ENCODE measurements at regions not wholly inside any gene's neighbourhood (a gene's known extent, or its start where the extent isn't known, plus 50 kb on each side); places are given as distances from the start of the nearest gene placed in this dataset.
A peak's percentile ranks its signal among the peaks of the same experiment; 100 is the strongest.
"Not testable (repeated sequence)": the region's sequence is repeated elsewhere in the genome, so short reads cannot be mapped to it uniquely, and the experiment has no call there.

DNA sequence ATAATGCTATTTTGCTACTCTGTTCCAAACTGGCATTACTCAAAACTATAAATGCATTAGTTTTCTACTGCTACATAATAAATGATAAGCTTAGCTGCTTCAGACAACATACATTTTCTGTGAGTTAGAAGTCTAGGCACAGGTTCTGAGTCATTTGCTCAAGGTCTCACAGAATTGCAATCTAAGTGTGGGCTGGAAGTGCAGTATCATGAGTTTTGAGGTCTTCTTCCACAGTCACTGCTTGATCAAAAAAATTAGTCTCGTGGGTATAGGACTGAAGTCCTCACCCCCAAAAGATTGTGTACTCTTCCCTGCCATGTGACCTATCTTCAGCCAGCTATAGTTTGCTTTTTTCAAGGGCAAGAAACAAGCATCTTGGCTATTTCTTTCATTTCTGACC is 676.9 kb downstream of the ADCYAP1 start:
- no peak for DNase-seq

GRCh38 chr18:1585881-1586488 is 681.3 kb downstream of the ADCYAP1 start:
- peak; percentile 7 for DNase-seq

DNA sequence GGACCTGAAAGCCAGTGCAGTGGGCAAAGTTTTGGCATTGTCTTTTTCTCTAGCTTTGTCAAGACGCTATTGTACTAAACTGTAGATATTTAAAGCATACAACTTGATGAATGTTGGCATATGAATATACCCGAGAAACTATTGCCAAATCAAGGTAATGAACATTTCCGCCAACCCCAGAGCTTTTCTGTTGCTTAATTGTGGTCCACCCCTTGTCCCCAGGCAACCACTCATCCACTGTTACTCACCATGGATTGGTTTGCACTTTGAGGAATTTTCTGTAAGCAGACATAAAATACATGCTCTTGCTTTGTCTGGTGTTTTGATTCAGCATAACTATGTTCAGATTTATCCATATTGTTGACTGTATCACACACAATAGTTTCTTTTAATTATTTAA is 688.4 kb downstream of the ADCYAP1 start:
- no peak for DNase-seq

- no peak for DNase-seq
These were observed 690.5 kb downstream of the ADCYAP1 start for GRCh38 chr18:1595195-1595594.

DNA sequence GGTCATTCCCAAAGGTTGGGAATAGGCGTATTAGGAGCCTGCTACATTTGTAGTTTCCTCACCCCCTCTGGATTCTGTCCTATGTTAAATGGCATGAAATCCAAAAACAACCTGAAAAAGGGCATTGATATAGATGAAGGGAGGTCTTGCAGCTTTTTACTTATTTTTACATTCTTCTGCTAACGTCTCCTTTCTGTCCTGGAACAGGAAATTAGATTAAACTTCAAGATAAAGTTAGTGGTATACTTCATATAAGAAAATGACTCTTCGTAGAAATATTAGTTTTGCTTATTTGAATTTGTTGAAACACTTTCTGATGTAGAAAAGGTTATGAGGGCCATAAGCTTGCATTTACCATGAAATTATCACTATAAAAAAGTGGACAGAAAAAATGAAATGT is 694.5 kb downstream of the ADCYAP1 start:
- DNase-seq: no peak

GRCh38 chr18:1604751-1605150 is 700.1 kb downstream of the ADCYAP1 start:
- DNase-seq: no peak

- no peak for DNase-seq
These were observed 713.7 kb downstream of the ADCYAP1 start for GRCh38 chr18:1618364-1618763.

DNA sequence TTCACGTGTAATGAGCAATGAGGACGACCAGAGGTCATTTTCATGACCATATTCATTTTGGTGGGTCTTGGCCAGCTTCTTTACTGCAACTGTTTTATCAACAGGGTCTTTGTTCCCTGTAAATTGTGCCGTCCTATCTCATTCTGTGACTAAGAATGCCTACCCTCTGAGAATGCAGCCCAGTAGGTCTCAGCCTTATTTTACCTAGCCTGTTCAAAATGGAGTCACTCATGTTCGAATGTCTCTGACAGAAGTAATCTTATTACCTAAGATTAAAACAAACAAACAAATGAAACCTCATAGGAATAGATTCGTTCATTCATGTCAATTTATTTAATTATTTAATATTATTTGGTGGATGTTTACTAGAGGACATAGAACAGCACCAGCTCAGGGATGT is 714.8 kb downstream of the ADCYAP1 start:
- no peak for DNase-seq

DNA sequence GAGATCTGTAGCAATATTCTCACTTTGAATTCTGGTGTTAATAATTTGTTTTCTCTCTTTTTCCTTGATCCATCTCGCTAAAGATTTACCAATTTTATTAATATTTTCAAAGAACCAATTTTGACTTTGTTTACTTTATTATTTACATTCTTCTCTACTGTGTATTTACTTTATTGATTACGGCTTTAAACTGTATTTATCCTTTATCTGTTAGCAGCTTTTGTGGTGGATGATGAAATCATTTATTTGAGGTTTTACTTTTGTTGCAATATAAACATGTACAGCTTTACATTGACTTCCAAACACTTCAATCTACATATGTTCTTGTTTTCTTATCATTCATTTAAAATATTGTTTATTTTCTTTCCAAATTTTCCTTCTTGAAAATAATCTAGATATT is 719.9 kb downstream of the ADCYAP1 start:
- DNase-seq: no peak

- DNase-seq: no peak
These were observed 722.8 kb downstream of the ADCYAP1 start for GRCh38 chr18:1627494-1627893.

DNA sequence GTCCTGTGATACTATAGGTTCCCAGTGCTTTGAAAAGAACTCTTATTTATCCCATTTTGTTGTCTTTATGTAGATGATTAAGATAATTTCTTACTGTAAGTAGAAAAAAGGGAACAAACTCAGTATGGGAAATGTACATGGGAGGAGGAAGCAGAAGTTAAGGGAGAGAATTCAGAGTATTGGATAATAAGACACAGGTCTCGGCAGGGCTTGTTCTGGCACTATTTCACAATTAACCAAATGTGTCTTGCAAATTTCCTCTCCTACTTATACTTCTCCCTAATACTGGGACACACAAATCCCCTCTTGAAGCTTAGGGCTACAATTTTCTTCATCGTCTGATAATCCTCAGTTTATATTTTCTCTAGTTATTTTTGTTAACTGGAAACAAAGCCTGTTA is 744.0 kb downstream of the ADCYAP1 start:
- no peak for DNase-seq

GRCh38 chr18:1652018-1652417 is 747.3 kb downstream of the ADCYAP1 start:
- no peak for DNase-seq

GRCh38 chr18:1653873-1654272 is 749.2 kb downstream of the ADCYAP1 start:
- no peak for DNase-seq

DNA sequence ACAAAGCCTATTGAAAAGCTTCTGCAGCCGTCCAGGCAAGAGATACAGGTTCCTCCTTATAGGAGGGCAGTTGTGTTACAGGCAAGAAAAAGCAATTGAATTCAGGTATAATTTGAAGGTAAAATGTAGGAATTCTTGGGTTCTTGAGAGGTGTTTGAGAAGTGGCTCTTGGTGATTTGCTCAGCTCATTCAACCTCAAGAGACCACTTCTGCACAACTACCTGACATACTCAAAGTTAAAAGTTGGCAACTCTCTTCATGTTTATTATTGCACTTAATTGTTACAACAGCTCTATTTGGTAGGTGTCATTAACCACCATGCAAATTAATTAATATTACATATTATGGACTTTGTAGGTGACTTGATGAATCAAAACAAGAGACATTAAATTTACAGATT is 753.2 kb downstream of the ADCYAP1 start:
- no peak for DNase-seq

DNA sequence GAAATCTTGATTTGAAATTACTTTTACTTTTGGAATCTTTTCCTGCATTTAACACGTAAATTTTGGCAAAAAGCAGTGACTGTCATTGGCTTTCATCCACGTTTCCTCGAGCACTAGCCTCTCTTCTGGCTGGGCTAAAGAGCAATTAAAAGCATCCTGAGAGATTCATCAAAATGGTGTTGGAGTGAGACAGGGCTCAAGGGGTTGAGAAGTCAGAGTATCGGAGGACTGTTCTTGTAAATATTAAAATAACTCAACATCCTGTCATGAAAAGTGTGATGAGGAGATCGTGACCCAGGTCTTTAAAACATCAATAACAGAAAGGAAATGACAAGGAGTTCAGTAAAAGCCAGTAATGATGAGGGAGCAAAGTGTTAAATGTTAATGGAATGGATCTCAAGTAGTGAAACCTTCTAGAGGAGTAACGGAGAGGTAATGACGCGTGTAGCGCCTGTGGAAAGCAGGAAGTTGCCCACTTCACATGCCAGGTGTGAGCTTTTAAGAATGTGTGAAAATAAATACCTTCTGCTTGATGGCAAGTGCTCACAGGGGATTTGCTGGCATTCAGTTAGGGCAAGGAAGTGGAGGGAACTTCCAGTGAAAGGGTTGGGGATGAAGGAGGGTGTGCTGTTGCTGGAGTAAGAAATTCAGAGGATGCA is 754.4 kb downstream of the ADCYAP1 start:
- no peak for DNase-seq

DNA sequence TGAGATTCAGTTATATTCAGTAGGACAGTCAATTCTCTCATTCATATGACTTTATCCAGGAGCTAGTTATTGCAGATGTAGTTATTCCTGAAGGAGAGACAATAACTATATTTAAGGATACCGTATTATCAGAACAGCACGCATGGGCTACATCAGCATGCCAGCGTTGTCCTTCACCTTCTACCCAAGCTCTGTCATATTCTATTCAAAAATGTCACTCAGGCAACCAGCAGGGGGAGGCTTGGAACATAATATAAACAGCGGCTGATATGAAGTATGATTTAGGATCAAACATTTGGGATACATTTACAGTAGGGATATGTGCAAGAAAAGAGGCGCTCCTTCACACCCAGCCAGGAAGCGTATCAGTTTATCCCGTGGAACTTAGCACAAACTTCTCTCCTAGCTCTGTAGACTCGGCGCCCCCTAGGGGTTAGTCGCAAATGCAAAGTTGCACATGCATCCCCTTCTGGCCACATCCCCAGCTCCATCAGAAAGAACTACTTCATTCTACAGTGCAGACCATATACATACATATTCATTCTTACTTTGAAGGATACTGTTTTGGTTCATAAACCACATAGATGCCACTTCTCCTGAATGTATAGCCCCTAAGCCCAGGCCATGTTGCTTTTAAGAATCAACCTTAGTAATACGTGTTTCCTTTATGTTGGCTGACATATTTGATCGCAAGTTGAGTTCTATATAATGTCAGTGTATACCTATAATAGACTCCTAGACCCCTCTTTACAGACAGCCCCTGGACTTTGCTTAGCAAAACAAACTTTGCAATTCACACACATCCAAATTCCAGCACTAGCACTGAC is 759.4 kb downstream of the ADCYAP1 start:
- DNase-seq: no peak

- DNase-seq: no peak
These were observed 760.4 kb downstream of the ADCYAP1 start for GRCh38 chr18:1665079-1665478.

DNA sequence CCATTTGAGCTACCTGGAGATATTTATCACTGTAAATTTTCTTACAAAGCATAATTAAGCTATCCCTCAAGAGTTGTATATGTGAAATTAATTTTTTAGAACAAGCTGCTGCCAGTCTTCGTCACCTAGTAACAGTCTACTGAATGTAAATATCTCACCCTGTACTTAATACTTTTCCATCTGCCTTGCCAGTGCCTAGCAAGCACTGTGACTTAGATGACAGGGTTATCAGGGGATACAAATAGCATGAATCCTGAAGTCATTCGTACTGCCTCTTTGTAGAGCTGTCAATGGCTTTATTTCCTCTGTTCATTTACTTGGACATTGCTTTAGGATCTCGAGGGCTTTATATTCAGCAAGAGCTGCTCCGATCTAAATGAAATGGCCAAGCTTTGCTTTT is 763.6 kb downstream of the ADCYAP1 start:
- DNase-seq: no peak

DNA sequence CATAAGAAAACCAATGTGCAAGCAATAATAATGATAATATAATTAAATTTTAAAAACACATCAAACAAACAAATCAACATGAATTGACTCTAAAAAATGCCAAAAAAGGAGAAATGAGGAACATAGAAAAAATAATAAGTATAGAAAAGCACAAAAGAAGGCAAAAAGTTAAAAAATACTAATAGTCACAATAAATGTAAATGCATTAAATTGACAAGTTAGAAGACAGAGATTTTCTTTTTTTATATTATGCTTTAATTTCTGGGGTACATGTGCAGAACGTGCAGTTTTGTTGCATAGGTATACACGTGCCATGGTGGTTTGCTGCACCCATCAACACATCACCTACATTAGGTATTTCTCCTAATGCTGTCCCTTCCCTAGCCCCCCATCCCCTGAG is 767.0 kb downstream of the ADCYAP1 start:
- DNase-seq: not testable (repeated sequence)

DNA sequence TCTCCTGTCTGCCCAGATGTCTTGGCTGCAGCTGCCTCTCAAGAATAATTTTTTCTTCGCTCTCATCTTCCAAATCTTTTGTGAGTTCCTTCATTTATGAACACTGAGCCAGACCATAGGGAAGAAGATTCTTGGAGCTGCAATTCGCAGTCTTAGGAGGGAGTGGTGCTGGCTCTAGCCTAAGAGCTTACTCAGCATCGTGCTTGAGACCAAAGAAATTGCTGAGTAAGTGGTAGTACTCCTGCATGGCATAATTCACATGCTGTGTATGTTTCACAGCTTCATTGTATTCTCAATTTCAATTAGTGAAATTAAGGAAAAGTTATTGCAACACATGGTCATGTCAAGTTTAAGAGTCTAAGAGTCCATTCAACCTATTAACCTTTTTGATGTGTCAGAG is 771.7 kb downstream of the ADCYAP1 start:
- no peak for DNase-seq

GRCh38 chr18:1680108-1680507 is 775.4 kb downstream of the ADCYAP1 start:
- DNase-seq: no peak

DNA sequence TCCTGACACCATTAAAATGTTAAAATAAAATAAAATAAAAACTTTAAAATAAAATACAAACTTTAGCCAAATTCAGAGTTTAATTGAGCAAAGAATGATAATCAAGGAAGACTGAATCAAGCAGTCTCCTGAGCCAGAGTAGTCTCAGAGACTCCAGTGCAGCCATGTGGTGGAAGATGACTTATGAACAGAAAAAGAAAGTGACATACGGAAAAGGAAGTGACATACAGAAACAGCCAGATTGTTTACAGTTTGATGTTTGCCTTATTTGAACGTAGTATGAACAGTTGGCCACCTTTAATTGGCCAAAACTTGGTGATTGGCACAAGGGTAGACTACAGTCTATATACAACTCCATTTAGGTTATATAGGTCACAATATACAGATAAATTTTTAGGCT is 787.2 kb downstream of the ADCYAP1 start:
- DNase-seq: no peak

DNA sequence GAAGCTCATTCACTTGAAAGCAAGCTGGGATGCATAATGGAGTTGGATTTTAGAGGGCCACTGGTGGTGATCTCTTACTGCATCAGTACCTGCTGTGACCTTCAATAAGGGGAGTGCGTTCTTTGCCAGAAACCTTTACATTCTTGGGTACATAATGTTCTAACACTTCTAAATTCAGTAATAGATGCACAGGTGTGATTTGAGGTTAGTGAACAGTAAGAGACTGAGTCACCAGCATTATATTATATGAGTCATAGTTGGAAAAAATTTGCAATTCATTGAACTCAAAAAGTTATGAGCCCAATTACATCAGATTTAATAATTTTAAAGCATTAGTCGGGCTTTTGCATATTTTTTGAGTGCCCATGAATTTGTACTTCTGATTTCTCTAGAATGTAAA is 803.3 kb downstream of the ADCYAP1 start:
- DNase-seq: no peak

GRCh38 chr18:1710114-1710513 is 805.4 kb downstream of the ADCYAP1 start:
- DNase-seq: no peak
